HG02610 (cell line): ENCODE measurements at regions not wholly inside any gene's neighbourhood (a gene's known extent, or its start where the extent isn't known, plus 50 kb on each side); places are given as distances from the start of the nearest gene placed in this dataset.
"Not testable (repeated sequence)": the region's sequence is repeated elsewhere in the genome, so short reads cannot be mapped to it uniquely, and the experiment has no call there.

Experiments
- ATAC-seq: cut with Tn5 transposase; IDR thresholded peaks from one replicate; pipeline ENCODE4 v1.9.1; 2021; ENCODE audit warnings: mild to moderate bottlenecking, moderate library complexity; ENCODE audit not compliant: unreplicated experiment

DNA sequence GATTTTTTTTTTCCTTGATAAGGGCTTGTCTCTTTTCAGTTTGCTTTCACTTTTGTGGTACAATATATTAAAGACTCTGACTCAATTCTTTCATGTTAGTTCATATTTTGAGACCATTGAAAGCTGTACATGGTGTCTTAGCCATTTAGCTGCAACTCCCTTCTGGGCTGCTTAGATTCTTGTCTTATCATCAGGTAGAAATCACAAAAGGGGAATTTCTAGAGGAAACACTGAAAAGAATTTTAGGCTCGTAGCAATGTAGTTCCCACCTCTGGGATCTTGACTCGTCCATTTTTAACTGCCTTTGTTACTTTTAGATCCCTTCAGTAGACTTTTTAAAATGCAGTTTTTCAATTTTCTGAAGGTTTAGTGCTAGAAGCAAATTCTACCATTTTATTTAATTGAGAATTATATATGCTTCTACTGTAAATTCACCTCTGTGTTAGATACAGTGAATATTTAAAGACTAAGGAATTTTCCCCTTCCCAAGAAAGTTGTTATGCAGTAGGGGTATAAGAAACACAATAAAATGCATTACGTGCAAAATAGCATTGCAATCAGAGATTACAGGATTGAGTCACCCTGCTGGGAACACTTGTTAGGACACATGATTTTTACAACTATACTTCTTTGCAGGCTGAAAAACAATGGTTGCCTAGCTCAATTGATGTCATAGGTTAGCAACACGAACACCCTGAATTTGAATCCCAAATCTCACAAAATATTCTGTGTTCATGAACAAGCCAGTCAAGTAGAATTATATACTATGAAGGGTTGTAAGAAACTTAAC is 772.7 kb downstream of the PDCD6IP start:
- ATAC-seq, result no peak

DNA sequence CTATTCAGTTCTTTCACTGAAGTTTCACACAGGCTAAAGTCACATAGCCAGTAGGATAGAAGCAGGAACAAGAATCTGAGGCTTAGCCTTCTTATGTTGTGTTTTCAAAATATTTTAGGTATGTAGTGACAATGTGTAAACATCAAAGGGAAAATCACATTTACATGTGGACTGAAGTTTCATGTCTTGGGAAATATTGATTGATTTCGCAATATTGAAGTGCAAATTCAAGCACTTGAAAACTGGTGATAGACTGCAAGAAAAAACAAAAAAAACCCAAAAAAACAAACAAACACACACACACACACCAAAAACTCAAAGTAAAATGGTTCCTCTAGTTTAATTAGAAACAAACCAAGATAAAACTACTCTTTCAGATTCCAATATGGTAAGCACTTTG is 773.3 kb downstream of the PDCD6IP start:
- ATAC-seq, result no peak

DNA sequence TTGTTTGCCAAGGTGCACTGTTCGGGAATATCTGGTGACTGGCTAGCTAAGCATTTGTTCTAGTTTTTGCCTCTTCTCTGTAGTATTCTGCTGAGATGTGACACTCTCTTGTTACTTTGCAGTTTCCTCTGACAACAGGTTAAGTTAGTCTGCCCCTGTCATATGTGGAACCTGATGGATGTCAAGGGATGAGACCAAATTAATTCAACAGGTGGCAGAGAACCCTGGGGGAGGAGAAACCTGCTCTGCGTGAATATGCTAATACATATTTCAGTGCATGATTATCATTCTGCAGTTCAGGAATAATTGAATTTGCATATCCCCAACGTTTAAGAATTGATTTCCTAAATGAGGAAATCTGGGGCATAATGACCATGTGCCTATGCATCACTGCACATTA is 777.3 kb downstream of the PDCD6IP start:
- ATAC-seq, result no peak

DNA sequence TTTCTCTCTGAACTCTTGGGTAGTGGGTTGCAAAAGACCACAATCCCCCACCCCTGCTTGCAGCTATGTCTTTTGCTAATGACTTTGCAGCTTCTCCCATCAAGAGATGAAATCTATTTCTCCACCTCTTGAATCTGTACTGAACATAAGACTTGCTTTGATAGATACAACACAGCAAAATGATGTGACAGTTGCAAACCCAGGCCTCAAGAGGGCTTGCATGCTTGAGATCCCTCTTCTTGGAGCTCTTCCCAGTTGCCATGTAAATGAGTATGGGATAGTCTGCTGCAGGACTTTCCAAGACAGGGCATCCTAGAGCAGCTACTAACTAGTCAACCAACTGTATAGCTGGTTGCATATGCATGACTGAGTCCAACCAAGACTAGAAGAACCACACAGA is 783.6 kb downstream of the PDCD6IP start:
- ATAC-seq, result no peak

DNA sequence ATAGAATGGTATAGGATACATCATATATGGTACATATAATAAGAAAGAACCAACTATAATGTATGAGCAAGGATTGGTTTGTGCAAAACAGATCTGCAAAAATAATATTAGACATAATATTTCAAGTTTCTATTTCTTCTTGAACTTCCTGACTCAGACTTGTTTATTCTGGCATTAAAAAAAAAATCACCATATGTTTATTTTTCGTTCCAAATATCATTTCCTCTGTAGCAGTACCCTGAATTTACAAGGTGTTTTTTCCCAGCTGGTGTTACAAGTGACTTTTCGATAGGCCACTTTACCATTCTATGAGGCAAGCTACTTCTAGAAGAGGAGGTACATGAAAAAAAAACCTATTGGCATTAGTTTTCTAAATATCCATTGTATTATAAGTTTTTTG is 785.0 kb downstream of the PDCD6IP start:
- no peak for ATAC-seq

DNA sequence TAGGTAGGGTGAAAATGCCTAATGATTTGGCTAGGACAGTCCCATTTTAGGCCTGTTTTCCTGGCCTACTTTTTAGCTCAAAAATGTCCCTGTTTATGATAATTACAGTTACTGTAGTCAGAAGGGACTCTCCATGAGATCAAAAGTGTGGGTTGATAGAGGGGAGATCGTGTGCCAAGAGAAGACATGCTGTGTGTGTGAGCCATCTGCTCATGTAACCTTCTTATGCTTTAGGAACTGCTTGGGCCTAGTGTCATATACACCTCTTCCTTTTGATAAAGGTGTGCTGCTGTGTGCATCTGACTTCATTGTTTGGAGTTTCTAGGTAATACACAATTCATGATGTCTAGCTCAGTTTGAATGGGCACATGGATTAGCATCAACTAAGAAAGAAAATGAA is 786.5 kb downstream of the PDCD6IP start:
- no peak for ATAC-seq

DNA sequence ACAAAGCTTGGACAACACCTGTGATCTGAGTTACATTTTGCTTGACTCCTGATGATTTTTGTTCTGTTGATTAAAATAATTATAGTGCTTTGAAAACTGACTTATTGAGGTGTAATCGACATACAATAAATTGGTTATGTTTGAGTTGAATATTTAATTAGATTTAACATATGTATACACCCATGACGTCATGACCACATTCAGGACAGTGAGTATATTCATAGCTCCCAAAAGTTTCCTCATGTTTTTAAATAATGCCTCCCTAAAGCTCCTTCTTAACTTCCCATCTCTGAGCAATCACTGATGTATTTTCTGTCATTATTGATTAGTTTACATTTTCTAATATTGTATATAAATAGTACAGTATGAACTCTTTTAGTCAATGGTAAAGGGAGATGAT is 801.2 kb downstream of the PDCD6IP start:
- ATAC-seq, result no peak

DNA sequence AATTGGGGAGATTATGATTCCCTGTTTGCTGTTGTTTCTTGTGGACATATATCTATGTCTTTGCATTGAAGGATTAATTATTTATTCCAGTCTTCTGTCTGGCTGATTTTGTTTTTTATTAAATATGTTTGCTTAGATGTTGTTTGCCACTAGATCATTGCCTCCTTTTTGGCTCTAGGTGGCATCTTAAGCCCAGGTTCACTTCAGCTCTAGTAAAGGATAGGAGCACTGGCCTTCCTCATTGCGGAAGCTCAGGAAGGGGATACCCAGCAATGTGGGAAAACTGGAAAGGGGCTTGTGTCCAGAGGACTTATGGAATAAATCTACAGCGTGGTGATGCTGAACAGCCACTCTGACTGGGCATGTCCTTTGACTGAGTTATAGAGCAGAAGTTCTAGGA is 821.6 kb downstream of the PDCD6IP start:
- ATAC-seq, result no peak

DNA sequence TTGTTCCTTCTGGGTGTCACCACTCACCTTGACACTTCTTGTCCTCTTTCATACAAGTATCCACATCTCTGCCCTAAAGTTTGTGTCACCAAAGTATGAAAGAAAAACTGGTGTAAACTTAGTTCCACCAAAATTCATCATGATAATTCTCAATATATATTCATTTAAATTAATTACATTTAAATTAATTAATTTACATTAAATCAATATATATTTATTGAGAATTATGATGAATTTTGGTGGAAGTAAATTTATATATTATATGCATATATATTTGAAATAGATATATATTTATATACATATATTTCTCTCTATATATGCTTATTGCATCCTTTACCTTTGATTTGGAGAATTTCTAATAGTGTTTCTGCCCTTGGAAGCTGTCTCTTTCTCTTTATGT is 828.3 kb downstream of the PDCD6IP start:
- no peak for ATAC-seq

DNA sequence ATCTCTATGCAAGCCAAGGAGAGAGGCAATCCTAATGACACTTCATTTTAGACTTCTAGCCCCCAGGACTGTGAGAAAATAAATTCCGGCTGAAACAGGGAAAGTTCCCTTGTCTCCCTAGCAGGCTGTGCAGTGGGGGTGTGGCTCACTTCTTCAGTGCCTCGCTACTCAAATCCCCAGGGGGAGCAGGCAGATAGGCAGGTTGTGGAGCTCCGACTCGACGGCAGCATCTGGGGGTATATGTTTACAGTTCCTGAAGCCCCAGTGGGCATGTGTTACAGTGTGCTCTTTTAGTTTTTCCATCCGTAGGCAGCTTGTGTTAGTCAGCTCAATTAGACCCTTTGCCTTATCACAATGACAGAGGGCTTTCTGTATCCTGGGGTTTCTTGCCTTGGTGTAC is 836.5 kb downstream of the PDCD6IP start:
- ATAC-seq, result no peak

DNA sequence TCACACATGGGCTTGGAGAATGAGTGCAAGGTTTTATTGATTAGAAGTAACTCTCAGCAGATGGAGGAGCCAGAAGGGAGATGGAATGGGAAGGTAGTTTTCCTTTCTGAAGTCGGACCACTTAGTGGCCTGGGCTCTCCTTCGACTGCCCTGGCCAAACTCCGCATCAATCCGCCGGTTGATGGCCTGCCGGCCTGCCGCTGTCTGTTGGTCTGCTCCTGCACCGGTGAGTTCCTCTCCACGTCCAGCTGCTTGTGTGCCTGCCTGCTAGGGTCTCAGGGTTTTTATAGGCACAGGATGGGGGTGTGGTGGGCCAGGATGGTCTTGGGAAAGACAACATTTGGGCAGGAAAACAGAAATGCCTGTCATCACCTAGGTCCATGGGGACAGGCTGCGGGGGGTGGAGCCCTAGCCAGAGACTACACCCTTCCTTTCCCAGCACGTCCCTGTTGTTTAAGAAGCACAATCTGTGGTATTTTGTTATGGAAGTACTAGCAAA is 837.0 kb downstream of the PDCD6IP start:
- no peak for ATAC-seq

DNA sequence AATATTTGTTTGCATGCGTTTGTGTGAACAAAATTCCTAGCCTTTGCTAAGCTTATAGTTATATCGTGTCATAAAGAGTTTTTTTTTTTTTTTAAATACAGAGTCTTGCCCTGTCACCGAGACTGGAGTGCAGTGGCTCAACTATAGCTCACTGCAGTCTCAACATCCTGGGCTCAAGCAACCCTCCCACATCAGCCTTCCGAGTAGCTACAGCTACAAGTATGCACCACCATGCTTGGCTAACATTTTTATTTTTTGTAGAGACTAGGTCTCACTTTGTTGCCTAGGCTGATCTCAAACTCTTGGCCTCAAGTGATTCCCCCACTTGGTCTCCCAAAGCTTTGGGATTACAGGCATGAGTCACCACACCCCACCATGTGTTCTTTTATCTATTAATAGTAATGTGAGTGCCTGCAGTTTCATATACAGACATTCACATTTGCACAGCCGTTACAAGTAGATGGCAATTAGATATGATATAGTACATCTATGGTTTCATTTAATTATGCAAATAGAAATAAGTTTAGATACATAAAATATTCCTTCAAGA is 848.6 kb downstream of the PDCD6IP start:
- no peak for ATAC-seq

DNA sequence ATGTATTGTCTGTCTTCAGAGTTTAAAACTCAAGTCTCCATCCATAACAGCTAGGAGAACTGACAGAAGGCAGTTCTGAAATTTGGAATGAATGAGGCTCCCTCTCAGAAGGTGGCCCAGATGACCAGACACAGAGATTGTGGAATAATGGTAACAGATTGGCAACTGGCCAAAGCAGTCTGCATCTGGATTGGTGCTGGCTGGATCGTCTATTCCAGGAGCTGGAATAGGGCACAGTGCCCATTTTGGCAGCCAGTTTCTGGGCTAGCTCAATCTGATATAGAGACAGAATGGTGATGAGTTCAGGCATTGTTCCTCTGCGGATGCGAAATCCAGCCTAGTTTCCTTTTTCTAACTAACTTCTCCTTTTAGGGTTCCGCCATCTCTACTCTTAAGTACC is 851.7 kb downstream of the PDCD6IP start:
- no peak for ATAC-seq

DNA sequence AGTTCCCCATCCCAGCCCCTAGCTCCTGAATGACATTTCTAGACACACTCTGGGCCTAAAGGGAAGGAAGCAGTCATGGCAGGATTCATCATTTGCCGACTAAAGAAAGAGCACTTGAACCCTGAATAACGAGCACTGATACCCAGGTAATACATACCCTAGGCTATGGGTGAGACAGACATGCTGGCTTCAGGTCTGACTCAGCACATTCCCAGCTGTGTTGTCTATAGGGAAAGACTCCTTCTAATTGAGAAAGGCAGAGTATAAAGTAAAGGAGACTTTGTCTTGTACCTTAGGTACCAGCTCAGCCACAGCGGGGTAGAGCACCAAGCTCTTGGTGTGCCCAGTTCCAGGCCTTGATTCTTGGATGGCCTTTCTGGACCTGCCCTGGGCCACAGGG is 870.5 kb downstream of the PDCD6IP start:
- no peak for ATAC-seq

DNA sequence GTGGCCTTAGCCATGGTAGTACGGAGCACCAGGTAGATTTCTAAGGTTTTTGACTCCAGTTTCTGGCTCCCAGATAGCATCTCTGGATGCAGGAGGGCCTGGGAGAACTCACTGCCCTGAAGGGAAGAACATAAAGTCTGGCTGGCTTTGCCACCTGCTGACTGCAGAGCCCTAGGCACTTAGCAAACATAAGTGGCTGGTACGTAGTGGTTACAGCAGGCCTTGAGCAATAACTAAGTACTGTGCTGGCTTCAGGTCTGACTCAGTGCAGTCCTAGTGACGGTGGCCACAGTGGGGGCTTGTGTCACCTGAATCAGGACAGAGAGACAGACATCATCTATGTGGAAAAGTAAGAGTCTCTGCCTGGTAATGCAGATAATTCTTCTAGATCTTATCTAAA is 871.1 kb downstream of the PDCD6IP start:
- ATAC-seq, result no peak

DNA sequence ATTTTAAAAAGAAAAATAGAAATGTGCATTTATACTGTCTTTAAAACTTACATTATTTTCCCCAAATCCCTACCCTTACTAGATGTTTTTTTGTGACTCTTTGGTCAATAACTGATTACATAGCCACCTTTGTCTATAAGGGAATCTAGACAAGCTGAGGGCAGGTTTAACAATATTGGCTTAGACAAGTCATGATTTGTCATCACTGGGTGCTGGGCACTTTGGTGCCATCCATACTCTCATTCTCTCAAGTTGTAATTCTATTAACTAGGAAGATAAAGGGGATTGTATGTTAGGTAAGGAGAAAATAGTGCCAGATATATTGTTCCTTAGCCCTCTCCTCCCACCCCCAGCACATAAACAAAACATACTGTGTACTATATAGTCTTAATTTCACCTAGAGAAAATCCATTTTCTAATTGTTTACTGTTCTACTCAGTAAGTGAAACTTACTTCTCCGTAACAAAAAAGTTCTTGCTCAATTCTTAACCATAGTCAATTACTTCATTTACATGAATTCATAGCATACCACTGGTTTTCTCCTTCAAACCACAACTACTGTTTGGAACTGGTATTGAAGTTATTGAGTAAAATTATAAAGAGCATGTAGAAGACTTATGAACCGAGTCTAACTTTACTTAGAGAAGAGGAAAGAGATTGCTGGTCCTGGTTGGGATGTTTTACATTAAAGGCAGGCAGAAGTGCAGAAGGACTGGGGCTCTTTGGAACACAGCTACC is 877.1 kb downstream of the PDCD6IP start:
- ATAC-seq, result no peak

DNA sequence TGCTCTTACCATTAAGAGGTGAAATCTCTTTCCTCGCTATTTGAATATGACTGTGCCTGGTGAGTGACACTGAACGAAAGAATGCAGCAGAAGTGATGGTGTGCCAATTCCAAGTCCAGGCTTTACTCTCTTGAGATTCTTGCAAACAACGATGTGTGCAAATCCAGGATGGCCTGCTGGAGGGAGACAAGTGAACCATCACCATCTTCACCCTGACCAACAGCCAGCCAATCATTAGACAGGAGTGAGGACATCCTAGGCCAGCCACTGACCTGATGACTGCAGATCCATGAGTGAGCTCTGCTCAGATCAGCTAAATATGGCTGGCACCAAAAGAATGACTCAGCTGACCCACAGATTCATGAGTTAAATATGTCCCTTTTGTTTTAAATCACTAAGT is 878.0 kb downstream of the PDCD6IP start:
- no peak for ATAC-seq

DNA sequence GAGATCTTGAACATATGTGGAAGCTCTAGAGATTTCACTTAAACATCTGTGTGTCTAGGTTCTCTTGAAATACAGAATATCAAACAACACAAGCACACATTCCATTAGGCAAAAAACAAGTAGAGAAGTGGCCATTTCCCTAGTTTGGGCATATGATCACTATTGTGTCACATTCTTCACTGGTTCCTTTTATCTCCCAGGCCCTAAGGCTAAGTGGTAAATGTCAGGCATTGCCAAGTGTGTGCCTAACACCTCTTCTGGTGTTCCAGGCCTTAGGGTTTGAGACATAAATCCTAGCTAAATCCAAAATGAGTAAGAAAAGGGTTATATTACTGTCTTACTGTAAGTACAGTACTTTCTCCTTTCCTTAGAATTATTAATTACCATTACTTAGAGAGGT is 880.1 kb downstream of the PDCD6IP start:
- no peak for ATAC-seq

DNA sequence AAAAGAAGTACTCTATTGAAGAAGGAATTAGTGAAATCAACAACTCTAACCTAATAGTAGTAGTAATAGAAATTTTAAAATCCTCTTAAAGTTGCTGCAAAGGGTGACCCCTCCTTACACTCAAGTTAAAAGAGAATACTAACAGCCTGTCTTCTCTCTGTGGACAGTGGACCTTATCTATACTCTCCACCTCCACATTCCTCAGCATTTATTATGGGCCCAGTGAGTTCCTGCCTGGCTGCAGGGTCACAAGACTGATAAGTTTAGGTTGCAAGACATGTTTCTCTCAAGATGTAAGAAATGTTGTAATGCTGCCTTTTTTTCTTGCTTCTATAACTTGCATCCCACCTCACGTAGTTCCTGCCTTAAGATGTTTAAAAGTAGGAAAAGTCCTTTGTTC is 880.6 kb downstream of the PDCD6IP start:
- not testable (repeated sequence) for ATAC-seq

DNA sequence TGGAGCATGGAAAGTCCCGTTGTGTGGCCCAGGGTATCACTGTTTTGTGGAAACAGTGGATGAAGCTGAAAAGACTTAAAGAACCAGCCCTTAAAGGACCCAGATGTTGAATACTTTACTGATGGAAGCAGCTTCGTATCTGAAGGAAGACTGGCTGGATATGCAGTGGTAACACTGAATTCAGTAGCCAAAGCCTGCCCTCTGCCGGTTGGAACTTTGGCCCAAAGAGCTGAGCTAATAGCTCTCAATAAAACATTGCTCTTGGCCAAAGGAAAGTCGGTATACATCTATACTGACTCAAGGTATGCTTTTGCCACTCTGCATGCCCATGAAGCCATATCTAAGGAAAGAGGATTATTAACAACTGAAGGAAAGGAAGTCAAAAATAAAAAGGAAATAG is 885.4 kb downstream of the PDCD6IP start:
- peak; percentile 47 for ATAC-seq

DNA sequence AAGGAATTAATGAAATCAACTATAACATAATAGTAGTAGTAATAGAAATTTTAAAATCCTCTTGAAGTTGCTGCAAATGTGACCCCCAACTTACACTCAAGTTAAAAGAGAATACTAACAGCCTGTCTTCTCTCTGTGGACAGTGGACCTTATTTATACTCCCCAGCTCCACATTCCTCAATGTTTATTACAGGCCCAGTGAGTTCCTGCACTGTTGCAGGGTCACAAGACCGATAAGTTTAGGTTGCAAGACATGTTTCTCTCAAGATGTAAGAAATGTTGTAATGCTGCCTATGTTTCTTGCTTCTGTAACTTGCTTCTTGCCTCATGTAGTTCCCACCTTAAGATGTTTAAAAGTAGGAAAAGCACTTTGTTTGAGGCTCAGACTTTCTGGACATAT is 888.1 kb downstream of the PDCD6IP start:
- no peak for ATAC-seq

DNA sequence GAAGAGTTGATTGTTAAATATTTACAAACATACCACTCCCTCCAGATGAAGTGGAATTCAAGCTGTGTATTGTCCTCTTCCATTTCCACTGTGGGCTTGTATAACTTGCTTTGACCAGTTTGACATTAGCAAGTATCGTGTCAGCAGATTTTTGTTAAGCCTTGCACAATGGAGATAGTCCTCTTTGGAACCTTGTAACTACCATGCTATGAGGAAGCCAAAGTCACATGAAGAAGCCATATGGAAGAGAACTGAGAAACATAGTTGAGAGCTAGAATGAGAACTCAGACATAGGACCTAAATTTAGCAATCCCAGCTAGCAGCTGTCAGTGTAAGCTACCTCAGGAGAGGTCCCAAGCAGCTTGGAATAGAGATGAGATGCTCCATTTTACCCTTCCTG is 889.2 kb downstream of the PDCD6IP start:
- no peak for ATAC-seq
